DND-41 (cell line): ENCODE measurements at regions not wholly inside any gene's neighbourhood (a gene's known extent, or its start where the extent isn't known, plus 50 kb on each side); places are given as distances from the start of the nearest gene placed in this dataset.

Source experiments
- ATAC-seq: fragments of 200-7000 bp; cut with Tn5 transposase; 3 replicates; pipeline ENCODE4 v1.9.1; 2021; ENCODE audit warnings: low read depth; ENCODE audit not compliant: insufficient read depth
- DNase-seq: peaks from one replicate; pipeline ENCODE4 v3.0.0-alpha.2; 2020
- H2AFZ ChIP-seq: 2 replicates; pipeline ENCODE4 v1.6.0; 2012; ENCODE audit warnings: low read depth, low read length
- H3K27ac ChIP-seq: 2 replicates; pipeline ENCODE4 v1.5.1; 2012; ENCODE audit warnings: low read length, inconsistent platforms
- H3K27me3 ChIP-seq: fragments of 200-600 bp; sonication (generic); 2 replicates; pipeline ENCODE4 v1.6.0; 2012; ENCODE audit warnings: low read length, mild to moderate bottlenecking, inconsistent platforms; ENCODE audit not compliant: insufficient read depth, poor library complexity
- H3K36me3 ChIP-seq: 2 replicates; pipeline ENCODE4 v1.5.1; 2012; ENCODE audit warnings: low read length, inconsistent platforms; ENCODE audit not compliant: insufficient read depth
- H3K4me1 ChIP-seq: 2 replicates; pipeline ENCODE4 v1.5.1; 2012; ENCODE audit warnings: mild to moderate bottlenecking, low read length; ENCODE audit not compliant: insufficient read depth
- H3K4me2 ChIP-seq: 2 replicates; pipeline ENCODE4 v1.6.0; 2012; ENCODE audit warnings: mild to moderate bottlenecking, moderate library complexity, low read length, inconsistent platforms; ENCODE audit not compliant: insufficient read depth
- H3K4me3 ChIP-seq, 2 experiments: fragments of 200-600 bp in 1 of 2; shearing (Covaris generic) in 1 of 2; 2 replicates each; pipeline ENCODE4 v1.5.1; 2012 to 2016; ENCODE audit warnings: inconsistent platforms in 2 of 2, low read length in 2 of 2, mild to moderate bottlenecking in 2 of 2, low read depth in 1 of 2, moderate library complexity in 1 of 2
- H3K79me2 ChIP-seq: 2 replicates; pipeline ENCODE4 v1.6.0; 2012; ENCODE audit warnings: low read length, inconsistent platforms; ENCODE audit not compliant: insufficient read depth
- H3K9ac ChIP-seq: 2 replicates; pipeline ENCODE4 v1.6.0; 2012; ENCODE audit warnings: low read depth, mild to moderate bottlenecking, inconsistent platforms, low read length, moderate library complexity
- H3K9me3 ChIP-seq: 2 replicates; pipeline ENCODE4 v1.5.1; 2012; ENCODE audit warnings: low read length, moderate library complexity, mild to moderate bottlenecking, inconsistent platforms; ENCODE audit not compliant: insufficient read depth, severe bottlenecking
- H4K20me1 ChIP-seq: 2 replicates; pipeline ENCODE4 v1.6.0; 2012; ENCODE audit warnings: low read length; ENCODE audit not compliant: insufficient read depth
- CTCF ChIP-seq: IDR thresholded peaks from 2 replicates; pipeline ENCODE4 v1.5.1; 2012; ENCODE audit warnings: borderline replicate concordance, low read length, moderate library complexity, mild to moderate bottlenecking; ENCODE audit not compliant: poor library complexity, severe bottlenecking; ENCODE audit errors: extremely low read depth
- EZH2 ChIP-seq: IDR thresholded peaks from 3 replicates; pipeline ENCODE4 v1.6.1; 2012; ENCODE audit warnings: borderline replicate concordance, low read depth, mild to moderate bottlenecking, moderate library complexity, low read length, inconsistent platforms; ENCODE audit not compliant: severe bottlenecking

GRCh38 chr13:63377986-63378385, 1962.3 kb upstream of the PCDH20 start:
- Histone ChIP-seq H3K79me2 (no peaks in the 10 kb centered on the region), H3K4me3 (no peak overlapping the region), H3K27me3 (no peaks in the 10 kb centered on the region), H3K27ac (no peak overlapping the region), H3K36me3 (no peaks in the 10 kb centered on the region), H3K9ac (no peak overlapping the region), H4K20me1 (no peaks in the 10 kb centered on the region), H3K9me3 (peaks cover 3% of the 10 kb centered on the region), H3K4me2 (no peak overlapping the region), H2AFZ (no peak overlapping the region; the same call in 1 of the 2 replicates), H3K4me1 (peaks cover 19% of the 10 kb centered on the region; the same call in 1 of the 2 replicates)
- ATAC-seq = no peak
- TF ChIP-seq CTCF (no peak), EZH2 (no peak)
- DNase-seq = no peak

GRCh38 chr13:63370101-63370500, 1954.5 kb upstream of the PCDH20 start:
- H3K4me3 ChIP-seq = no peak overlapping the region
- H4K20me1 ChIP-seq = no peaks in the 10 kb centered on the region
- no peaks in the 10 kb centered on the region for H3K4me1 ChIP-seq
- no peak for DNase-seq
- H3K4me2 ChIP-seq = no peak overlapping the region
- H3K9ac ChIP-seq = no peak overlapping the region
- TF ChIP-seq EZH2 = no peak
- no peak for TF ChIP-seq CTCF
- peaks cover 5% of the 10 kb centered on the region for H3K9me3 ChIP-seq
- no peak for ATAC-seq
- H3K27ac ChIP-seq = no peak overlapping the region
- no peaks in the 10 kb centered on the region for H3K36me3 ChIP-seq
- no peaks in the 10 kb centered on the region for H3K79me2 ChIP-seq
- H2AFZ ChIP-seq = no peak overlapping the region
- no peaks in the 10 kb centered on the region for H3K27me3 ChIP-seq

GRCh38 chr13:63367522-63368198, 1952.0 kb upstream of the PCDH20 start:
- DNase-seq = no peak
- Histone ChIP-seq H3K27me3 (no peaks in the 10 kb centered on the region), H2AFZ (no peak overlapping the region), H3K79me2 (no peaks in the 10 kb centered on the region), H3K4me3 (no peak overlapping the region), H3K9ac (no peak overlapping the region), H3K36me3 (no peaks in the 10 kb centered on the region), H4K20me1 (no peaks in the 10 kb centered on the region), H3K9me3 (peaks cover 5% of the 10 kb centered on the region), H3K4me1 (no peaks in the 10 kb centered on the region), H3K27ac (no peak overlapping the region), H3K4me2 (no peak overlapping the region)
- no peak for ATAC-seq
- no peak for TF ChIP-seq EZH2
- TF ChIP-seq CTCF = no peak
